GM10248 (cell line): ENCODE measurements at regions not wholly inside any gene's neighbourhood (a gene's known extent, or its start where the extent isn't known, plus 50 kb on each side); places are given as distances from the start of the nearest gene placed in this dataset.

Source experiments
- CTCF ChIA-PET: fragments of 300-600 bp; sonication (Branson Sonifier 250); formaldehyde crosslinking; extraction: SDS; loops from one replicate; lab custom pipeline; 2021; ENCODE audit warnings: antibody characterized with exemption; lab: Yijun Ruan, JAX
- POLR2A ChIA-PET: fragments of 350-650 bp; sonication (Branson Sonifier 250); formaldehyde crosslinking; extraction: SDS; loops from one replicate; lab custom pipeline; 2020; ENCODE audit warnings: antibody characterized with exemption; lab: Yijun Ruan, JAX
- DNase-seq: peaks from one replicate; pipeline ENCODE4 v3.0.0; 2012; ENCODE audit errors: extremely low spot score
- TF ChIP-seq, protein P1 (sequence below): IDR thresholded peaks from 2 replicates; pipeline ENCODE4 v1.5.1; 2012; ENCODE audit warnings: mild to moderate bottlenecking, low read depth; ENCODE audit errors: extremely low read depth, missing control alignments, control extremely low read depth

DNA sequence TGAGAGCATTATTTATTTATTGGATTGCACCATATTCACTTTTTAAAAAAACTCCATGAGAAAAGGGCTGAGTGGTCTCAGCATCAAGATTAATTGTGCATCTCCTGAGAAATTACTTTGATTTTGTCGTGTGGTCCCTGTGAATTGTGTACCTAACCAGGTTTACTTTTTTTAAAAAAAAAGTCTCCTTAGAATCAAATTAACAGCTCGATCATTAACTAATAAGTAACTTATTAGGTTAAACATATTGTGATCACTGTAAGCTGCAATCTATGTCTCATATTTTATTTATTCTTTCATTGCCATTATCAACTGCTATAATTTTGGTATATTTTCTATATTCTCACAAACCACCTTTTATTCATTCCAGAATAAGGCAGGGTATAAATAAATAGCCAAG is 318.2 kb downstream of the ADCYAP1 start:
- TF ChIP-seq, protein P1, sequence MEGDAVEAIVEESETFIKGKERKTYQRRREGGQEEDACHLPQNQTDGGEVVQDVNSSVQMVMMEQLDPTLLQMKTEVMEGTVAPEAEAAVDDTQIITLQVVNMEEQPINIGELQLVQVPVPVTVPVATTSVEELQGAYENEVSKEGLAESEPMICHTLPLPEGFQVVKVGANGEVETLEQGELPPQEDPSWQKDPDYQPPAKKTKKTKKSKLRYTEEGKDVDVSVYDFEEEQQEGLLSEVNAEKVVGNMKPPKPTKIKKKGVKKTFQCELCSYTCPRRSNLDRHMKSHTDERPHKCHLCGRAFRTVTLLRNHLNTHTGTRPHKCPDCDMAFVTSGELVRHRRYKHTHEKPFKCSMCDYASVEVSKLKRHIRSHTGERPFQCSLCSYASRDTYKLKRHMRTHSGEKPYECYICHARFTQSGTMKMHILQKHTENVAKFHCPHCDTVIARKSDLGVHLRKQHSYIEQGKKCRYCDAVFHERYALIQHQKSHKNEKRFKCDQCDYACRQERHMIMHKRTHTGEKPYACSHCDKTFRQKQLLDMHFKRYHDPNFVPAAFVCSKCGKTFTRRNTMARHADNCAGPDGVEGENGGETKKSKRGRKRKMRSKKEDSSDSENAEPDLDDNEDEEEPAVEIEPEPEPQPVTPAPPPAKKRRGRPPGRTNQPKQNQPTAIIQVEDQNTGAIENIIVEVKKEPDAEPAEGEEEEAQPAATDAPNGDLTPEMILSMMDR, result no peak
- CTCF ChIA-PET, result no interaction called here
- POLR2A ChIA-PET, result no interaction called here
- DNase-seq, result no peak

DNA sequence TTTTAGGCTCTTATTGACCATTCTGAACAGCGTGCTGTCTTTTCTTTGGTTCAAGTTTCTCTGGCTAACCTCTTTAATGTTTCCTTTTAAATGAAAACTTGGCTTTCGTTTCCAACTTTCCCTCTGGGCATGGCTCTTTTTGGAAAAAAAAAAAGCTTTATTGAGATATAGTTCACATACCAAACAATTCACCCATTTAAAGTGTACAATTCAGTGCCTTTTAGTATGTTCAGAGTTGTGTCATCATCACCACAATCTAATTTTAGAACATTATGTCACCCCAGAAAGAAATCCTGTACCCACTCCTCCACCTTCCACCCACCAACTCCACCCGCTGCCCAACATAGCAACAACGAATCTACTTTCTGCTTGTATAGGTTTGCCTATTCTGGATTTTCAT is 322.4 kb downstream of the ADCYAP1 start:
- TF ChIP-seq, protein P1, result no peak
- DNase-seq, result no peak
- ChIA-PET CTCF (no interaction called here), POLR2A (no interaction called here)

DNA sequence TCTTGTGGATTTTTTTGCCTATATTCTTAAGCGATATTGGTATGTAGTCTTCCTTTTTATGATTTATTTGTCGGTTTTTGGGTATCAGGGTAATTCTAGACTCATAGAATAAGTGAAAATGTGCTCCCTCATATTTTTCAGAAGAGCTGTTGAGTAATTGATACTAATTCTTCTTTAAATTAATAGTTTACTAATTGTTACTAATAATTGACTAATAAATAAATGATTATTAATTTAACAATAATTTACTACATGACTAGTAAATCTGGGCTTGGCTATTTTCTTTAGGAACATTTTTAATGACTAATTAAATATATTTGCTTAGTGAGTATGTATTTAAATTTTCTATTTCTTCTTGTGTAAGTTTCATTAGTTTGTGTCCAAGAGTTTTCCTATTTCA is 325.0 kb downstream of the ADCYAP1 start:
- DNase-seq, result no peak
- TF ChIP-seq, protein P1, result no peak
- ChIA-PET POLR2A (no interaction called here), CTCF (no interaction called here)

DNA sequence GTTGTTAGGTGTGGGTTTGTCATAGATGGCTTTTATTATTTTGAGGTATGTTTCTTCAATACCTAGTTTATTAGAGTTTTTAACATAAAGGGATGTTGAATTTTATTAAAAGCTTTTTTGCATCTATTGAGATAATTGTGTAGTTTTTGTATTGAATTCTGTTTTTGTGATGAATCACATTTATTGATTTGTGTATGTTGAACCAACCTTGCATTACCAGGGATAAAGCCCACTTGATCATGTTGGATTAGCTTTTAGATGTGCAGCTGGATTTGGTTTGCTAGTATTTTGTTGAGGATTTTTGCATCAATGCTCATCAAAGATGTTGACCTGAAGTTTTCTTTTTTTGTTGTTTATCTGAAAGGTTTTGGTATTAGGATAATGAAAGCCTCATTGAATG is 328.2 kb downstream of the ADCYAP1 start:
- ChIA-PET POLR2A (no interaction called here), CTCF (no interaction called here)
- no peak for DNase-seq
- TF ChIP-seq, protein P1, result no peak

GRCh38 chr18:1240701-1241100 is 336.0 kb downstream of the ADCYAP1 start:
- ChIA-PET POLR2A (no interaction called here), CTCF (no interaction called here)
- no peak for DNase-seq
- TF ChIP-seq, protein P1, result no peak

DNA sequence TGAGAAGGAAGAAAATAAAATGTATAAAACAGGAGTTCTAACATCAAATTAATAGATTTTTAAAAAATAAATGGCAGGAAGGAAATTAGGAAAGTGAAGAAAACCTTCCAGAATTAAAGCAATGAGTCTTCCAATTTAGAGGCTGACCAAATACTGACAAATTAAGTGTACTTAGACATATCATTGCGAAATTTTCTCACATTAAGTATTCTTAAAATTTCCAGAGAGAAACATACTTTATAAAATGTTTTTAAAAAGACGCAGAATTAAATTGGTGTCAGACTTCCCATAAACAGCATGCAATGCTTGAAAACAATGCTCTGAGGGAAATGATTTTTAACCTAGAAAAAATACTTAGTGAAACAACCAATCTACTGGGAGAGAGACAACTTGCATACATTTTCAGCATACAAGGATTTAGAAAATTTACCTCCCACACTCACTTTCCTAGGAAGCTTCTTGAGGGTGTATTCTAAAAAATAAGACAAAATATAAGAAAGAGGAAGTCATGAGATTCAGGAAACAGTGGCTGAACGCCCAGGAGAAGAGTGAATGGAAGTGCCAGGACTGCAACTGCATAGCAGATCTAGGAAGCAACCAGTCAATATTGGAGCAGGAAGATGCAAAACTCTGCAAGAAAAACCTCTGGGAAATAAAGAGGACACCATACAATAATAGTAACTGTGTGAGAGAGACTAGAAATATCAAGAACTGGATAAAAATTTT is 339.9 kb downstream of the ADCYAP1 start:
- POLR2A ChIA-PET, result no interaction called here
- no peak for DNase-seq

More for the DNA sequence above, 339.9 kb downstream of the ADCYAP1 start:
- TF ChIP-seq, protein P1, result no peak
- CTCF ChIA-PET, result no interaction called here
